AG04450 (cell line): ENCODE measurements at regions not wholly inside any gene's neighbourhood (a gene's known extent, or its start where the extent isn't known, plus 50 kb on each side); places are given as distances from the start of the nearest gene placed in this dataset.

Experiments
- CTCF ChIA-PET: fragments of 300-600, 350-600 bp; formaldehyde crosslinking; extraction: SDS; loops from one replicate; lab custom pipeline; 2022; ENCODE audit warnings: antibody characterized with exemption, inconsistent platforms; lab: Charles Lee
- POLR2A ChIA-PET: fragments of 350-600 bp; formaldehyde crosslinking; extraction: SDS; loops from one replicate; lab custom pipeline; 2021; ENCODE audit warnings: antibody characterized with exemption, inconsistent platforms; lab: Yijun Ruan, JAX
- DNase-seq: peaks from one replicate; pipeline ENCODE4 v3.0.0-alpha.2; 2011; ENCODE audit warnings: low read depth, low spot score
- H3K27ac ChIP-seq: one replicate; pipeline ENCODE4 v1.5.1; 2012; ENCODE audit warnings: low read depth, low read length, control low read depth
- H3K27me3 ChIP-seq: one replicate; pipeline ENCODE4 v1.6.0; 2012; ENCODE audit warnings: low read length; ENCODE audit not compliant: control insufficient read depth, insufficient read depth
- H3K4me3 ChIP-seq: 2 replicates; pipeline ENCODE4 v1.5.1; 2011; ENCODE audit warnings: mild to moderate bottlenecking, low read depth, low read length, control low read depth
- H3K9me3 ChIP-seq: 2 replicates; pipeline ENCODE4 v1.5.1; 2012; ENCODE audit warnings: low read length; ENCODE audit not compliant: control insufficient read depth, insufficient read depth
- CTCF ChIP-seq: IDR thresholded peaks from 2 replicates; pipeline ENCODE4 v1.5.1; 2011; ENCODE audit warnings: low read depth, low read length, control low read depth, inconsistent platforms

DNA sequence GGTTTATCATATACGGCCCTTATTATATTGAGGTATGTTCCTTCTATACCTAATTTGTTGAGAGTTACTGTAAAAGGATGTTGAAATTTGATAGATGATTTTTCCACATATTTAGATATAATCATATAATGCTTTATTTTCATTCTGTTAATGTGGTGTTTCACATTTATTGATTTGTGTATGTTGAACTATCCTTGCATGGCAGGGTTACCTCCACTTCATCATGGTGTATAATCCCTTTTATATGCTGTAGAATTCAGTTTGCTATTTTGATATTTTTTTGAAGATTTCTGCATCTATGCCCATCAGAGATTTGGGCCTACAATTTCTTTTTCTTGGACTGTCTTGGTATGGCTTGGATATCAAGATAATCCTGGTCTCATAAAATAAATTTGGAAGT, 355.5 kb downstream of the EDEM1 start:
- CTCF ChIA-PET: no interaction called here
- peaks cover 8% of the 10 kb centered on the region for H3K9me3 ChIP-seq
- POLR2A ChIA-PET: no interaction called here
- TF ChIP-seq CTCF: no peak
- no peak for DNase-seq
- H3K4me3 ChIP-seq: no peak overlapping the region
- no peak overlapping the region for H3K27ac ChIP-seq
- H3K27me3 ChIP-seq: no peaks in the 10 kb centered on the region

DNA sequence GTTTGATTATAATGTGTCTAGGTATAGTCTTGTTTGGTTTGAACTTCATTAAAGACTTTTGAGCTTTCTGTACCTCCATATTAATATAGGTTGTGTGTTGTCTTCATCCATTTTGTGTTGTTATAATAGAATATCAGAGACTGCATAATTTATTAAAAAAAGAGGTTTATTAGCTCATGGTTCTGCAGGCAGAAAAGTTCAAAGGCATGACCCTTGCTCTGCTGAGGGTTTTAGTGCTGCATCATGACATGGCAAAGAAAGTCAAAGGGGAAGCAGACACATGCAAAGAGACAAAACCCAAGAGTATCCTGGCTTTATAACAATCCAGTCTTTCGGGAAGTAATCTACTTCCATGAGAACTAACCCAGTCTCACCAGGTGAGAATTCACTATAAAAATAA, 358.2 kb downstream of the EDEM1 start:
- ChIA-PET CTCF (no interaction called here), POLR2A (no interaction called here)
- Histone ChIP-seq H3K27ac (no peak overlapping the region), H3K4me3 (no peak overlapping the region), H3K9me3 (peaks cover 8% of the 10 kb centered on the region), H3K27me3 (no peaks in the 10 kb centered on the region)
- no peak for DNase-seq
- TF ChIP-seq CTCF: no peak

DNA sequence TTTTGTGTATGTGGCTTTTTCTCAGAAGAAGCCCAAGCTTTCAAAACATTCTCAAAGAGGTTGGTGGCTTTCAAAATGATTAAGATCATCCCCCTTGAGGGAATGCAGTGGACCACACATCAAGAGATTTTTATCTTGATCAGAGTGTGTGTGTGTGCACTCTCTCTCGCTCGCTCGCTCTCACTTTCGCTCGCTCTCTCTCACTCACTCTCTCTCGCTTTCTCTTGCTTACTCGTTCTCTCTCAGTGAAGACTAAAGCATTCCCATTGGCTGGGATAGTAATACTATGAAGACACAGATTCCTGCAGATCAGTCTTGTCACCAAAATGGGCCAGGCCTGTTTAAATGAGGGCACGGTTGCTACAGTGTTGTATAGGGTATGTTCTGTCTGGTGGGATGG, 365.7 kb downstream of the EDEM1 start:
- no peaks in the 10 kb centered on the region for H3K27me3 ChIP-seq
- ChIA-PET POLR2A (no interaction called here), CTCF (no interaction called here)
- no peak overlapping the region for H3K4me3 ChIP-seq
- TF ChIP-seq CTCF: no peak
- H3K27ac ChIP-seq: no peak overlapping the region
- no peak for DNase-seq
- no peaks in the 10 kb centered on the region; the same call in 1 of the 2 replicates for H3K9me3 ChIP-seq

DNA sequence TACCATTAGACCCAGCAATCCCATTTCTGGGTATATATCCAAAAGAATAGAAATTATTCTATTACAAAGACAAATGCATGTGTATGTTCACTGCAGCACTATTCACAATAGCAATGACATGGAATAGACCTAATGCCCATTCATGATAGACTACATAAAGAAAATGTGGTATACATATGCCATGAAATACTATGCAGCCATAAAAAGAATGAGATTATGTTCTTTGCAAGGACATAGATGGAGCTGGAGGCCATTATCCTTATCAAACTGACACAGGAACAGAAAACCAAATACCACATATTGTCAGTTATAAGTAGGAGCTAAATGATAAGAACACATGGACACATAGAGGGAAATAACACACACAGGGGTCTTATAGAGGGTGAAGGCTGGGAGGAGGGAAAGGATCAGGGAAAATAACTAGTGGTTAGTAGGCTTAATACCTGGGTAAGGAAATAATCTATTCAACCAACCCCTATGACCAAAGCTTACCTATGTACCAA, 366.8 kb downstream of the EDEM1 start:
- CTCF ChIA-PET: no interaction called here
- Histone ChIP-seq H3K27me3 (no peaks in the 10 kb centered on the region), H3K9me3 (peaks cover 4% of the 10 kb centered on the region; the same call in 1 of the 2 replicates), H3K27ac (no peak overlapping the region), H3K4me3 (no peak overlapping the region)
- no peak for TF ChIP-seq CTCF
- POLR2A ChIA-PET: no interaction called here
- DNase-seq: no peak

GRCh38 chr3:5560199-5560598, 372.7 kb downstream of the EDEM1 start:
- Histone ChIP-seq H3K9me3 (peaks cover 8% of the 10 kb centered on the region; the same call in 1 of the 2 replicates), H3K27ac (no peak overlapping the region), H3K27me3 (no peaks in the 10 kb centered on the region), H3K4me3 (no peak overlapping the region)
- no peak for TF ChIP-seq CTCF
- ChIA-PET CTCF (no interaction called here), POLR2A (no interaction called here)
- DNase-seq: no peak
